ENCODE measurements at regions not wholly inside any gene's neighbourhood (a gene's known extent, or its start where the extent isn't known, plus 50 kb on each side); places are given as distances from the start of the nearest gene placed in this dataset.

DNA sequence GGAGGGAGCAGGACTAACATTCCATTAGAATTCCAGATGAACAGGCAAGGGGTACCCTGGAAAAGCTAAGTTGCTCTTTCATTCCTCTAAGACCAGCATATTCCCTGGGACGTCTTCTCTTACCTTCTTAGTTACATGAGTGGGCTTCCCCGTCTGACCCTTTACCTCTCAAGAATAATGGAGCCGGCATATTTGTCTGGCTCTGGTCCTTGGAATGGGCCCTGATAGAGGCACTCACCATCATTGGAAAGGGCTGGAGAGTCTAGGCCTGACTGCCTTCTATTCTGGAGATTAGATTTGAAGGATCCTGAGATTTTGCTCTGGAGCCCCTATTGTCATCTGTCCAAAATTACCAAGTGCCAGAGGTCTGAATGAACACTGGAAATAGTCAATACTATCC is 347.5 kb downstream of the MYCN start:
- TF ChIP-seq, protein P1, sequence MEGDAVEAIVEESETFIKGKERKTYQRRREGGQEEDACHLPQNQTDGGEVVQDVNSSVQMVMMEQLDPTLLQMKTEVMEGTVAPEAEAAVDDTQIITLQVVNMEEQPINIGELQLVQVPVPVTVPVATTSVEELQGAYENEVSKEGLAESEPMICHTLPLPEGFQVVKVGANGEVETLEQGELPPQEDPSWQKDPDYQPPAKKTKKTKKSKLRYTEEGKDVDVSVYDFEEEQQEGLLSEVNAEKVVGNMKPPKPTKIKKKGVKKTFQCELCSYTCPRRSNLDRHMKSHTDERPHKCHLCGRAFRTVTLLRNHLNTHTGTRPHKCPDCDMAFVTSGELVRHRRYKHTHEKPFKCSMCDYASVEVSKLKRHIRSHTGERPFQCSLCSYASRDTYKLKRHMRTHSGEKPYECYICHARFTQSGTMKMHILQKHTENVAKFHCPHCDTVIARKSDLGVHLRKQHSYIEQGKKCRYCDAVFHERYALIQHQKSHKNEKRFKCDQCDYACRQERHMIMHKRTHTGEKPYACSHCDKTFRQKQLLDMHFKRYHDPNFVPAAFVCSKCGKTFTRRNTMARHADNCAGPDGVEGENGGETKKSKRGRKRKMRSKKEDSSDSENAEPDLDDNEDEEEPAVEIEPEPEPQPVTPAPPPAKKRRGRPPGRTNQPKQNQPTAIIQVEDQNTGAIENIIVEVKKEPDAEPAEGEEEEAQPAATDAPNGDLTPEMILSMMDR (IDR thresholded peaks at IDR 0.05 in 8 of 11, conservative IDR thresholded peaks at IDR 0.05 in 3 of 11) = no peak
- TF ChIP-seq POLR2AphosphoS5 (IDR thresholded peaks at IDR 0.05) = no peak
